ENCODE measurements at regions not wholly inside any gene's neighbourhood (a gene's known extent, or its start where the extent isn't known, plus 50 kb on each side); places are given as distances from the start of the nearest gene placed in this dataset.

- no peak for TF ChIP-seq CTCF (IDR thresholded peaks at IDR 0.05)
- no peak for TF ChIP-seq ZFX (IDR thresholded peaks at IDR 0.05; ENCODE audit: borderline replicate concordance)
These were observed 221.8 kb upstream of the IGFBP7 start for GRCh38 chr4:57331959-57332358.

Data from 22Rv1 (cell line).